Astrocyte of the spinal cord (primary cell): ENCODE measurements at regions not wholly inside any gene's neighbourhood (a gene's known extent, or its start where the extent isn't known, plus 50 kb on each side); places are given as distances from the start of the nearest gene placed in this dataset.

ENCODE experiments used
- DNase-seq: peaks from one replicate; pipeline ENCODE4 v3.0.0; 2011; ENCODE audit warnings: low read depth, low spot score
- H3K4me3 ChIP-seq: 2 replicates; pipeline ENCODE4 v1.5.1; 2011; ENCODE audit warnings: low read depth, mild to moderate bottlenecking, low read length, moderate library complexity
- CTCF ChIP-seq: IDR thresholded peaks from 2 replicates; pipeline ENCODE4 v1.5.1; 2012; ENCODE audit warnings: low read depth, mild to moderate bottlenecking, low read length, inconsistent platforms
- in situ Hi-C: cut with HindIII; loops from 2 replicates; pipeline ENCODE4 v1.10.0; 2017; ENCODE audit warnings: low sequenced_read_pairs

- DNase-seq = peak; percentile 74
- in situ Hi-C loops = no loop called here
- no peak overlapping the region for H3K4me3 ChIP-seq
- TF ChIP-seq CTCF = no peak
These were observed 237.4 kb downstream of the CENPF start for GRCh38 chr1:214840356-214840755.

DNA sequence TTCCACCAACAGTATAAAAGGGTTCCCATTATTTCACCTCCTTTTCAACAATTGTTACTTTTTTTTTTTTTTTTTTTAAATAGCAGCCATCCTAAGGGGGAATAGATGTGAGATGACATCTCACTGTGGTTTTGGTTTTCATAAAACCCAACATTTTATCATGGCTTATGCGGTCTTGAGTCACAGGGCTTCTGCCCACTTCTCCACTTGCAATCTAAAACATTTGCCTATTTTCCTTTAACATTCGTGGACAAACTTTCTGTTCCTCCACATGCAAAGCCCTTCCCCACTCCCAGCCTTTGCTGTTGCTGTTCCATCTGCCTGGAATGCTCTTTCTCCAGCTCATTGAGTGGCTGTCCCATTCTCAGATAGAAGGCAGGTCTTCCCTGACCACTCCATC, 239.7 kb upstream of the KCNK2 start:
- no peak overlapping the region for H3K4me3 ChIP-seq
- no peak for TF ChIP-seq CTCF
- in situ Hi-C loops = no loop called here
- peak; percentile 57 for DNase-seq

DNA sequence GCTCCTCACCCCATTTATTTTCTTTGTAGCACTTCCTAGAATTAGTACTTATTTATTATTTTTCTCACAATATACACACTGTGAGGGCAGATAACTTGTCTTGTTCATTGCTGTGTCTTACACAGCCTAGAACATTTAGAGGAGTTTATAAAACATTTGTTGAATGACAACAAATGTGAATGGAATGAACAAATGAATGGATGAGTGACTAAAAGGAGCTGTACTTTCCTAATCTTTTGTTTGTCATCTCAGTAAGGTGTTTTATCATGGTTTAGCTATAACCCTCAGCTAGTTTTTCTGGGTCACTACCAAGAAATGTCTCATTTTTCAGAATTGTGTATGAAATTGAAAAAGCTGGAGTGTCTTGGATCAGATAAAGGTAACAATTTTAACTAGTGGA, 239.3 kb upstream of the KCNK2 start:
- in situ Hi-C loops = no loop called here
- H3K4me3 ChIP-seq = no peak overlapping the region
- DNase-seq = no peak
- TF ChIP-seq CTCF = no peak

DNA sequence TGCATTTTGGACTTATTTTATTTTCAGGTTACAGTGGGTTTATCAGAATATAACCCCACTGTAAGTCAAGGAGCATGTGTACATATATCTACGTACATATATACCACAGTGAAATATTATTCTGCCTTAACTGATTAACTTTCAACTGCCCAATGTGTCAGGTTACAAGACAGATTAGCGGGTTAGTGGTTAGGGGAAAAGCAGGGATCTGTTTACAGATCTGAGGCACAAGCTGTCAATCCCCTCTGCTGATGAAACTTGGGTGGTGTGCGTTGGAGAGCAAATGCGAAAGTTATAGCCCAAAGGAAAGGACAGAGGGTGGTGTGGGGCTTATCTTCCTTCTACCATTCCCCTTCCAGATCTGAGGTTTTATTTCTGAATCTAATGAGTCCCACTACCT, 238.2 kb upstream of the KCNK2 start:
- in situ Hi-C loops = no loop called here
- no peak for DNase-seq
- no peak overlapping the region for H3K4me3 ChIP-seq
- no peak for TF ChIP-seq CTCF

GRCh38 chr1:214846276-214846675, 236.3 kb upstream of the KCNK2 start:
- TF ChIP-seq CTCF = no peak
- no peak overlapping the region for H3K4me3 ChIP-seq
- no peak for DNase-seq
- in situ Hi-C loops = no loop called here

GRCh38 chr1:214847071-214847810, 235.3 kb upstream of the KCNK2 start:
- in situ Hi-C loops = no loop called here
- H3K4me3 ChIP-seq = no peak overlapping the region
- DNase-seq = no peak
- no peak for TF ChIP-seq CTCF
